Peyer's patch (tissue), 4 donors: ENCODE measurements at regions not wholly inside any gene's neighbourhood (a gene's known extent, or its start where the extent isn't known, plus 50 kb on each side); places are given as distances from the start of the nearest gene placed in this dataset.

Experiments
- POLR2A ChIP-seq, 2 donors: fragments of 450-650 bp; IDR thresholded peaks; one replicate each; pipeline ENCODE4 v1.5.1; 2017; ENCODE audit warnings: antibody characterized with exemption in 2 of 2, mild to moderate bottlenecking in 2 of 2, moderate library complexity in 2 of 2
- TF ChIP-seq, protein P1 (sequence below), 6 experiments: fragments of 450-650 bp in 4 of 6; fragments of 200-600 bp in 2 of 6; sonication (generic) in 1 of 6; IDR thresholded peaks; one replicate each; pipeline ENCODE4 v1.5.1; 2017 to 2019; ENCODE audit warnings: antibody characterized with exemption in 6 of 6, mild to moderate bottlenecking in 3 of 6, moderate library complexity in 1 of 6

DNA sequence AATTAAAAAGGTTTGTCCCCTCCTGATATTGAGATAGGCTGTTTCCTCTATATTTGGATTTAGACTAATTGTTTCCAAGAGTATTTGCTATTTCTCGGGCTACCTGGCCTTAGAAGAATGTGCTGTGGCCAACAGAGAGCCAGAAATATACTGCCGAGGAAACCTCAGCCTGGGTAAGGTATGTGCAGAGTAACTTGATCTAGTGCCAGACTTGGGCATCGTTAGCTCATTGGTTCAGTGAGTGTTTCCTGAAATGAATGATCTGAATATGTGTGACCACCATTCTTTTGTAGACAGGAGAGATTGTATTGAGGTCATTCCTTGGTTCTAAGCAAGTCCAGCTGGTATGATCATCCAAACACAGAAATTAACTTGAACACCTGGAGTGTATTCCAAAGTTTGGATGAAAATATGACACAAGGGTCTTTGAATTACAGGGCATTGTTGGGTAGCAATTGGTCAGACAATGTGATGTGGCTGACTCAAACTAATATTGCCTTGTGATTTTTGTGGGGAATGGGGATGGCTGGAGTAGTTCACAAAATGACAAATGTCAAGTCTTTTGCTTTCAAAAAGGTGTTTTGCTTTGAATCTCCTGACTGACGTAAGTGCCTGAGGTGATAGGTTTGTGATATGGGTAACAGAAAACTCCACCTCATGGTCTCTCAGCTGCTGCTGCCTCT lies 100.2 kb upstream of the CXCL13 start:
- TF ChIP-seq, protein P1, sequence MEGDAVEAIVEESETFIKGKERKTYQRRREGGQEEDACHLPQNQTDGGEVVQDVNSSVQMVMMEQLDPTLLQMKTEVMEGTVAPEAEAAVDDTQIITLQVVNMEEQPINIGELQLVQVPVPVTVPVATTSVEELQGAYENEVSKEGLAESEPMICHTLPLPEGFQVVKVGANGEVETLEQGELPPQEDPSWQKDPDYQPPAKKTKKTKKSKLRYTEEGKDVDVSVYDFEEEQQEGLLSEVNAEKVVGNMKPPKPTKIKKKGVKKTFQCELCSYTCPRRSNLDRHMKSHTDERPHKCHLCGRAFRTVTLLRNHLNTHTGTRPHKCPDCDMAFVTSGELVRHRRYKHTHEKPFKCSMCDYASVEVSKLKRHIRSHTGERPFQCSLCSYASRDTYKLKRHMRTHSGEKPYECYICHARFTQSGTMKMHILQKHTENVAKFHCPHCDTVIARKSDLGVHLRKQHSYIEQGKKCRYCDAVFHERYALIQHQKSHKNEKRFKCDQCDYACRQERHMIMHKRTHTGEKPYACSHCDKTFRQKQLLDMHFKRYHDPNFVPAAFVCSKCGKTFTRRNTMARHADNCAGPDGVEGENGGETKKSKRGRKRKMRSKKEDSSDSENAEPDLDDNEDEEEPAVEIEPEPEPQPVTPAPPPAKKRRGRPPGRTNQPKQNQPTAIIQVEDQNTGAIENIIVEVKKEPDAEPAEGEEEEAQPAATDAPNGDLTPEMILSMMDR (IDR thresholded peaks at IDR 0.05), result no peak
- no peak for TF ChIP-seq POLR2A (IDR thresholded peaks at IDR 0.05)
